NT2/D1 (cell line): ENCODE measurements at regions not wholly inside any gene's neighbourhood (a gene's known extent, or its start where the extent isn't known, plus 50 kb on each side); places are given as distances from the start of the nearest gene placed in this dataset.

Source experiments
- DNase-seq: peaks from one replicate; pipeline ENCODE4 v3.0.0-alpha.2; 2011; ENCODE audit warnings: low read depth, low spot score
- H3K27me3 ChIP-seq: 2 replicates; pipeline ENCODE4 v1.6.0; 2011; ENCODE audit warnings: mild to moderate bottlenecking; ENCODE audit not compliant: insufficient read length, insufficient read depth
- H3K36me3 ChIP-seq: 2 replicates; pipeline ENCODE4 v1.6.1; 2011; ENCODE audit warnings: mild to moderate bottlenecking, low read length, mixed read lengths; ENCODE audit not compliant: insufficient read depth, insufficient read length
- H3K4me1 ChIP-seq: 2 replicates; pipeline ENCODE4 v1.5.1; 2011; ENCODE audit not compliant: insufficient read depth, insufficient read length
- H3K4me3 ChIP-seq: 2 replicates; pipeline ENCODE4 v1.5.1; 2011; ENCODE audit warnings: low read depth; ENCODE audit not compliant: insufficient read length
- H3K9ac ChIP-seq: 2 replicates; pipeline ENCODE4 v1.6.0; 2011; ENCODE audit warnings: low read depth; ENCODE audit not compliant: insufficient read length
- H3K9me3 ChIP-seq: 2 replicates; pipeline ENCODE4 v1.5.1; 2011; ENCODE audit warnings: mild to moderate bottlenecking, low read length; ENCODE audit not compliant: insufficient read depth
- SUZ12 ChIP-seq: IDR thresholded peaks from 2 replicates; pipeline ENCODE4 v1.6.1; 2011; ENCODE audit not compliant: insufficient read length, insufficient read depth; ENCODE audit errors: extremely low read depth
- YY1 ChIP-seq: IDR thresholded peaks from 2 replicates; pipeline ENCODE4 v1.6.1; 2011; ENCODE audit not compliant: insufficient read length, insufficient read depth
- ZNF274 ChIP-seq: IDR thresholded peaks from 2 replicates; pipeline ENCODE4 v1.6.1; 2011; ENCODE audit warnings: mild to moderate bottlenecking, low read depth, low read length

GRCh38 chr1:47638240-47638639, 200.4 kb downstream of the FOXD2 start:
- no peaks in the 10 kb centered on the region for H3K36me3 ChIP-seq
- peaks cover 8% of the 10 kb centered on the region for H3K4me1 ChIP-seq
- no peak overlapping the region for H3K9ac ChIP-seq
- TF ChIP-seq YY1 = no peak
- TF ChIP-seq ZNF274 = no peak
- no peak for TF ChIP-seq SUZ12
- peaks cover 8% of the 10 kb centered on the region for H3K27me3 ChIP-seq
- H3K9me3 ChIP-seq = no peaks in the 10 kb centered on the region
- no peak overlapping the region for H3K4me3 ChIP-seq
- no peak for DNase-seq

GRCh38 chr1:47638713-47639112, 200.9 kb downstream of the FOXD2 start:
- no peak overlapping the region for H3K9ac ChIP-seq
- H3K36me3 ChIP-seq = no peaks in the 10 kb centered on the region
- H3K27me3 ChIP-seq = peaks cover 8% of the 10 kb centered on the region
- peaks cover 12% of the 10 kb centered on the region for H3K4me1 ChIP-seq
- DNase-seq = no peak
- TF ChIP-seq ZNF274 (no peak), YY1 (no peak), SUZ12 (no peak)
- H3K9me3 ChIP-seq = no peaks in the 10 kb centered on the region
- H3K4me3 ChIP-seq = no peak overlapping the region

- Histone ChIP-seq H3K9me3 (no peaks in the 10 kb centered on the region), H3K4me1 (peaks cover 14% of the 10 kb centered on the region), H3K36me3 (no peaks in the 10 kb centered on the region), H3K9ac (no peak overlapping the region), H3K27me3 (peaks cover 14% of the 10 kb centered on the region), H3K4me3 (no peak overlapping the region)
- DNase-seq = no peak
- TF ChIP-seq YY1 (no peak), ZNF274 (no peak), SUZ12 (no peak)
Observed at GRCh38 chr1:47643306-47644211, 205.7 kb downstream of the FOXD2 start.

- no peak for DNase-seq
- no peak overlapping the region for H3K9ac ChIP-seq
- no peak overlapping the region for H3K4me3 ChIP-seq
- H3K4me1 ChIP-seq = peaks cover 14% of the 10 kb centered on the region
- H3K9me3 ChIP-seq = no peaks in the 10 kb centered on the region
- no peaks in the 10 kb centered on the region for H3K36me3 ChIP-seq
- TF ChIP-seq ZNF274 (no peak), YY1 (no peak), SUZ12 (no peak)
- peaks cover 12% of the 10 kb centered on the region for H3K27me3 ChIP-seq
Observed at GRCh38 chr1:47644212-47644573, 206.3 kb downstream of the FOXD2 start.

GRCh38 chr1:47645151-47645550, 207.3 kb downstream of the FOXD2 start:
- no peaks in the 10 kb centered on the region for H3K9me3 ChIP-seq
- H3K36me3 ChIP-seq = no peaks in the 10 kb centered on the region
- TF ChIP-seq SUZ12 (no peak), YY1 (no peak), ZNF274 (no peak)
- H3K27me3 ChIP-seq = peaks cover 12% of the 10 kb centered on the region
- no peak overlapping the region for H3K9ac ChIP-seq
- H3K4me1 ChIP-seq = peaks cover 14% of the 10 kb centered on the region
- no peak for DNase-seq
- no peak overlapping the region for H3K4me3 ChIP-seq

GRCh38 chr1:47646676-47647075, 208.8 kb downstream of the FOXD2 start:
- H3K4me1 ChIP-seq = peaks cover 16% of the 10 kb centered on the region
- no peaks in the 10 kb centered on the region for H3K36me3 ChIP-seq
- no peak overlapping the region for H3K9ac ChIP-seq
- TF ChIP-seq ZNF274 (no peak), SUZ12 (no peak), YY1 (no peak)
- no peak overlapping the region for H3K4me3 ChIP-seq
- H3K27me3 ChIP-seq = peaks cover 12% of the 10 kb centered on the region
- H3K9me3 ChIP-seq = no peaks in the 10 kb centered on the region
- no peak for DNase-seq

GRCh38 chr1:47647327-47647845, 209.5 kb downstream of the FOXD2 start:
- H3K9me3 ChIP-seq = no peaks in the 10 kb centered on the region
- peaks cover 19% of the 10 kb centered on the region for H3K4me1 ChIP-seq
- no peak for TF ChIP-seq ZNF274
- TF ChIP-seq YY1 = no peak
- no peak for TF ChIP-seq SUZ12
- DNase-seq = no peak
- H3K4me3 ChIP-seq = no peak overlapping the region
- H3K36me3 ChIP-seq = no peaks in the 10 kb centered on the region
- no peak overlapping the region for H3K9ac ChIP-seq
- H3K27me3 ChIP-seq = peaks cover 12% of the 10 kb centered on the region
